ENCODE measurements at regions not wholly inside any gene's neighbourhood (a gene's known extent, or its start where the extent isn't known, plus 50 kb on each side); places are given as distances from the start of the nearest gene placed in this dataset.
"Not testable (repeated sequence)": the region's sequence is repeated elsewhere in the genome, so short reads cannot be mapped to it uniquely, and the experiment has no call there.

- DNase-seq (ENCODE audit: low spot score) = no peak
- Mint-ChIP-seq H3K4me1 (ENCODE audit: low read depth) (peaks cover 13% of the 10 kb centered on the region), H3K27ac (no peak overlapping the region), H3K36me3 (ENCODE audit: low read depth) (peaks cover 3% of the 10 kb centered on the region), H3K9me3 (peaks cover 5% of the 10 kb centered on the region), H3K4me3 (no peak overlapping the region), H3K27me3 (ENCODE audit: low read depth) (no peaks in the 10 kb centered on the region)
These were observed 137.3 kb upstream of the TGFBR2 start for GRCh38 chr3:30469133-30469532.

DNA sequence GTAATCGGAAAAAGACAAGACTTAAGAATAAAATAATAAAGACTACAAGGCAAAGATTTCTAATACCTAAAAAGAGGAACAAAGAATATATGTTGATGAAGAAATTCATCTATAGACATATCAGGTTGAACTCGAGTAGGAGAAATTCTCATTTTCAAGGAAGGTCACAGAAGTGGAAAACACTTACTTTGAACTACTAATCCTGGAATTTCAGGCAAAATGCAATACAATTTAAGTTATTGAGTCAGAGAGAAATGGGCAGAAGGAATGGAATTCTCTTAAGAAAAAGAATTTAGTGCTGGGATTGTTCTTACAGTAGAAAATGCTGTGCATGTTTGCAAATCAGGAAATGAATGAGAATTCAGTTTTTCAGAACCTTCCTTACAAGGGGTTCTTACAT is 135.9 kb upstream of the TGFBR2 start:
- peaks cover 3% of the 10 kb centered on the region for H3K36me3 Mint-ChIP-seq (ENCODE audit: low read depth)
- no peak overlapping the region for H3K4me3 Mint-ChIP-seq

DNA sequence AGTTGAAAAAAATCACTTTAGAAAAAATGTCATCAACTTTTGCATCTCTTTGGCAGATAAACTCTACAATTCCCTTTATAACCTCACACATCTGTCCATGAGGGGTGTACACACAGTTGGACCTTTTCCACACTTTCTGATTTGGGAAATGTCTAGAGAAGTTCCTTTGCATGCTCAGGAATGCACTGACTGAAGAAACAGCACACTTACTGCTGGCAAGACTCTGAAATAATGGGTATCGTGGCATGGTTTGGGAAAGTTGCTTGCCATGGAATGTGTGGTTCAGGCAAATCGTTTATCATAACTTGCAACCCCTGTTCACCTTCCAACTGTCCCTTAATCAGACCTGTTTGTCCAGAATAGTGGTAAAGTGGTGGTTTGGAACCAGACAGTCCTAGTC is 135.3 kb upstream of the TGFBR2 start:
- Mint-ChIP-seq H3K9me3 (no peaks in the 10 kb centered on the region), H3K27ac (no peak overlapping the region), H3K4me1 (ENCODE audit: low read depth) (peaks cover 25% of the 10 kb centered on the region), H3K27me3 (ENCODE audit: low read depth) (no peaks in the 10 kb centered on the region), H3K4me3 (no peak overlapping the region), H3K36me3 (ENCODE audit: low read depth) (peaks cover 3% of the 10 kb centered on the region)
- DNase-seq (ENCODE audit: low spot score) = no peak

More for the DNA sequence above, 135.9 kb upstream of the TGFBR2 start:
- Mint-ChIP-seq H3K27me3 (ENCODE audit: low read depth) (no peaks in the 10 kb centered on the region), H3K4me1 (ENCODE audit: low read depth) (peaks cover 24% of the 10 kb centered on the region), H3K9me3 (no peaks in the 10 kb centered on the region), H3K27ac (no peak overlapping the region)
- no peak for DNase-seq (ENCODE audit: low spot score)

DNA sequence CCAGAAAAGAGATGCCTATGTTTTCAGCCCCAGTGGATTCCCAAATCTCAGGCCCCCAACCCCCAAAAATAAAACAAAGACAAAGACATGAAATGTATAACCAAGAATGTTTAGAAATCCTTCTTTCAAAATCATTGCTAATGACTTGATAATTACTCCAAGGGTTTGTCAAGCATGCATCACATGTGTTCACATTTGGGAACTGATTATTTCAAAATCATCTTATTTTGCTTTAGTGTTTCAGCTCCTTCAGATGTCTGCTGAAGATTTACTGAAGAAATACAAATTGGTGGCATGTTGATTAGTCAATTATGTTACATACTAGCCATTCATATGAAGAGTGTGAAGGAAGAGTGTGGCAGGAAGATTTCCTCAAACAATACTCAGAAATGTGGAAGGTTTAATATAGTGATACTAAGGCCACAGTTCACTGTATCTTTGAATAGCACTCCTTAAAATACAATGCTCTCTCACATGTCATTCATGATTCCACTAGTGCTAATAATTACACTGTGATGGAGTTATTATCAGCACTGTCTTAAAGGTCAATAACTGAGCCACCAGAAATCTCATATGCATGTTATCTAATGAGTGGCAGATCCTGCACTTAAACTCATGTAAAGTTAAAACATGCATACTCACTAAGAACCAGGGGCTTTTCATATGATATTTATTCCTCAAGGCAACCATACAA is 134.5 kb upstream of the TGFBR2 start:
- peaks cover 27% of the 10 kb centered on the region for H3K4me1 Mint-ChIP-seq (ENCODE audit: low read depth)
- H3K36me3 Mint-ChIP-seq (ENCODE audit: low read depth) = peaks cover 3% of the 10 kb centered on the region
- no peak for DNase-seq (ENCODE audit: low spot score)
- H3K9me3 Mint-ChIP-seq = no peaks in the 10 kb centered on the region
- no peak overlapping the region for H3K4me3 Mint-ChIP-seq
- H3K27ac Mint-ChIP-seq = no peak overlapping the region
- no peaks in the 10 kb centered on the region for H3K27me3 Mint-ChIP-seq (ENCODE audit: low read depth)

DNA sequence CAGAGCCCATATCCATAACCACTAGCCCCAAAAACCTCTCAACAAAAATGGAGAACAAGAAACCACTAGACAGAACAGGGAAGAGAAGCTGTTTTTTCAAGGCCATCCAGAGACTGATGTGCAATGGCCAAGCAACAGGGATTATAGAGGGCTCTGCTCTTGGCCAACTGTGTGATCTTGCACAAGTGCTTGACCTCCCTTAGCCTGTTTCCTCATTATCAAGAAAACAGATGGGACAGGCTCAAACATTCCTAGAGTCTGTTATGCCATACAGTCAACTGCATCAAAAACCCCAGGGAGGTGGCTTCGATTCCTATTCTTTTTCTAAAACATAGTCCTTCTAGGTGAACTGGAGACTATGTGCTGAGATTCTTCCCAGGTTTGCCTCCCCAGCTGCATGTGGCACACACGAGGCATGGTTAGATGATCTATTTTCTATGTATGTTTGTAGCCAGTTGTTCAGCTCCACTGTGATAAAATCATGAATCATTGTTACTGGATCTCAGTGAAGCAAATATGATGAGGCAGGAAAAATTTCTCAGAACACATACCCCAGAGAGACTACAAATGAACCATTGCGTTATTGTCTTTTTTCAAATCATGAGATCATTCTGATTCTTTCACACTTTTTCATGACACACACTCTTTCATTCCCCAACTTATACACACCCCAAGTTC is 132.9 kb upstream of the TGFBR2 start:
- H3K27ac Mint-ChIP-seq = no peak overlapping the region
- no peaks in the 10 kb centered on the region for H3K9me3 Mint-ChIP-seq
- H3K4me3 Mint-ChIP-seq = no peak overlapping the region
- DNase-seq (ENCODE audit: low spot score) = no peak
- H3K27me3 Mint-ChIP-seq (ENCODE audit: low read depth) = no peaks in the 10 kb centered on the region
- H3K4me1 Mint-ChIP-seq (ENCODE audit: low read depth) = peaks cover 31% of the 10 kb centered on the region
- H3K36me3 Mint-ChIP-seq (ENCODE audit: low read depth) = peaks cover 3% of the 10 kb centered on the region

- Mint-ChIP-seq H3K4me1 (ENCODE audit: low read depth) (peaks cover 26% of the 10 kb centered on the region), H3K27ac (no peak overlapping the region), H3K9me3 (peaks cover 2% of the 10 kb centered on the region), H3K36me3 (ENCODE audit: low read depth) (peaks cover 3% of the 10 kb centered on the region), H3K27me3 (ENCODE audit: low read depth) (no peaks in the 10 kb centered on the region), H3K4me3 (no peak overlapping the region)
- DNase-seq (ENCODE audit: low spot score) = no peak
These were observed 132.0 kb upstream of the TGFBR2 start for GRCh38 chr3:30474371-30474770.

GRCh38 chr3:30475038-30475808 is 131.2 kb upstream of the TGFBR2 start:
- peaks cover 6% of the 10 kb centered on the region for H3K36me3 Mint-ChIP-seq (ENCODE audit: low read depth)
- H3K4me1 Mint-ChIP-seq (ENCODE audit: low read depth) = peaks cover 24% of the 10 kb centered on the region
- no peak overlapping the region for H3K4me3 Mint-ChIP-seq
- no peaks in the 10 kb centered on the region for H3K27me3 Mint-ChIP-seq (ENCODE audit: low read depth)
- H3K9me3 Mint-ChIP-seq = peaks cover 8% of the 10 kb centered on the region
- no peak overlapping the region for H3K27ac Mint-ChIP-seq
- peak; percentile 18 for DNase-seq (ENCODE audit: low spot score)

DNA sequence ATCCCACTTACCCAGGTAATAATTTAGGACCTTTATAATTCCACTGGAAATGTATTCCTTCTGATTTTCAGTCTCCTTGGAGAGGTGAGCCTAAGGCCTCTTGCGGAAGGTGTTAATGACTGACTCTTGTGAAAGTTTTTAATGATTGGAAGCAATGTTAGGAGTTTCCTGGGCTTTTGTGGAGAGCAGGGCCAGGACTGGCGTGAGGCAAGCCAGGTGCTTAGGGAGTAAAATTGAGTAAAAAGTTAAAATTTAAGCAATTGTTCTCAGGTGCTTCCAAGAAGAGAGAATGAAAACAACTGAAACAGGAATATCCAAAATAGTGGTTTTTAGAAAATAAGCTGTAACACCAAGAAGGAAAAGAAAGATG is 130.6 kb upstream of the TGFBR2 start:
- H3K27ac Mint-ChIP-seq = no peak overlapping the region
- peaks cover 8% of the 10 kb centered on the region for H3K9me3 Mint-ChIP-seq
- H3K4me1 Mint-ChIP-seq (ENCODE audit: low read depth) = peaks cover 22% of the 10 kb centered on the region
- no peaks in the 10 kb centered on the region for H3K27me3 Mint-ChIP-seq (ENCODE audit: low read depth)
- DNase-seq (ENCODE audit: low spot score) = no peak
- no peak overlapping the region for H3K4me3 Mint-ChIP-seq
- peaks cover 6% of the 10 kb centered on the region for H3K36me3 Mint-ChIP-seq (ENCODE audit: low read depth)

- Mint-ChIP-seq H3K4me3 (no peak overlapping the region), H3K27ac (no peak overlapping the region), H3K9me3 (peaks cover 8% of the 10 kb centered on the region), H3K4me1 (ENCODE audit: low read depth) (peaks cover 20% of the 10 kb centered on the region), H3K36me3 (ENCODE audit: low read depth) (peaks cover 6% of the 10 kb centered on the region), H3K27me3 (ENCODE audit: low read depth) (no peaks in the 10 kb centered on the region)
- no peak for DNase-seq (ENCODE audit: low spot score)
These were observed 129.9 kb upstream of the TGFBR2 start for GRCh38 chr3:30476368-30477084.

DNA sequence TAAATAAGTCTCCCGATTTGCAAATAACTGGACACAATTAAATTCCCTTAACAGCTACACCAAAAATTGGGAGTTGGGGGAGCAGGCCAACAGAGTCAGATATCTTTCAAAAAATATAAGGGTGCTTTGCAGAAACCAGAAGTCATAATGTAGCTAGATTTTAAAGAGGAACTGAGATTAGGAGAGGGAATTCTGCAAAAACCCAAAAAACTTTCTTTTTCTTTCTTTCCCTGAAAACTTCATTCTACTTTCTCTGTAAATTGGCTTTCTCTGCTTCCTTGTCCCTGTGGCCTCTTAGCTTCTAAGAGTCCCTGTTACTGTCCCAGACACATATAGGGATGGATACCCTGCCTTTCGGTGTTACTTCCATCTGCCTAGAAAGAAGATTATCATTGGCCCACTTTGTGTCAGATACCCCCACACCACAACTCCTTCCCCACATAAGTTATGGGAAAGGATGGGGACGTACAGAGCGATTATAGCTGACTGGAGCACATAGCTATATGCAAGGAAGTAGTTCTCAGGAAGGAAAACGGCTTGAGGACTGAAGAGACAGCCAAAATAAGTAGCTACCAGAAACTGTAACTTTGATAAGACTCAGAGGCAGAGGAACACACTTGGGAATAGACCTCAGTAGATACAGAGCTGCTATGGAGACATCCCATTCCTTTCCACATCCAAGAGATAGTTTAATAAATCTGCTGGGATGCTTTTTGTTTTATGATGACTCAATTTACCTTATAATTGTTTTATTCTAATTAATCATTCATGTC is 129.1 kb upstream of the TGFBR2 start:
- no peak for DNase-seq (ENCODE audit: low spot score)
- Mint-ChIP-seq H3K27me3 (ENCODE audit: low read depth) (no peaks in the 10 kb centered on the region), H3K9me3 (peaks cover 8% of the 10 kb centered on the region), H3K27ac (no peak overlapping the region), H3K4me3 (no peak overlapping the region), H3K36me3 (ENCODE audit: low read depth) (peaks cover 6% of the 10 kb centered on the region), H3K4me1 (ENCODE audit: low read depth) (peaks cover 20% of the 10 kb centered on the region)

GRCh38 chr3:30479737-30480136 is 126.7 kb upstream of the TGFBR2 start:
- not testable (repeated sequence) for H3K4me3 Mint-ChIP-seq; H3K36me3 Mint-ChIP-seq (ENCODE audit: low read depth); H3K9me3 Mint-ChIP-seq; H3K27me3 Mint-ChIP-seq (ENCODE audit: low read depth); H3K27ac Mint-ChIP-seq; DNase-seq (ENCODE audit: low spot score)
- peaks cover 12% of the 10 kb centered on the region for H3K4me1 Mint-ChIP-seq (ENCODE audit: low read depth)

GRCh38 chr3:30480156-30480555 is 126.2 kb upstream of the TGFBR2 start:
- not testable (repeated sequence) for H3K36me3 Mint-ChIP-seq (ENCODE audit: low read depth); H3K4me3 Mint-ChIP-seq; DNase-seq (ENCODE audit: low spot score); H3K27ac Mint-ChIP-seq; H3K9me3 Mint-ChIP-seq; H3K27me3 Mint-ChIP-seq (ENCODE audit: low read depth)
- peaks cover 10% of the 10 kb centered on the region for H3K4me1 Mint-ChIP-seq (ENCODE audit: low read depth)

GRCh38 chr3:30480587-30480986 is 125.8 kb upstream of the TGFBR2 start:
- Mint-ChIP-seq H3K4me1 (ENCODE audit: low read depth) (peaks cover 6% of the 10 kb centered on the region), H3K36me3 (ENCODE audit: low read depth) (peaks cover 3% of the 10 kb centered on the region), H3K4me3 (no peak overlapping the region), H3K27me3 (ENCODE audit: low read depth) (peaks cover 3% of the 10 kb centered on the region), H3K27ac (no peak overlapping the region), H3K9me3 (peaks cover 8% of the 10 kb centered on the region)
- DNase-seq (ENCODE audit: low spot score) = no peak

All from T-helper 2 cell treated with Interferon-gamma antibody and Interleukin-4, amounts not matched to agents 5 μg/mL and 100 μg/mL, for 36 hours (primary cell).